Endodermal cell (in vitro differentiated cells): ENCODE measurements at regions not wholly inside any gene's neighbourhood (a gene's known extent, or its start where the extent isn't known, plus 50 kb on each side); places are given as distances from the start of the nearest gene placed in this dataset.
"Not testable (repeated sequence)": the region's sequence is repeated elsewhere in the genome, so short reads cannot be mapped to it uniquely, and the experiment has no call there.

Experiments used
- DNase-seq: peaks from one replicate; pipeline ENCODE4 v3.0.0-alpha.2; 2017
- H3K27ac ChIP-seq: 2 replicates; pipeline ENCODE4 v1.5.1; 2013; ENCODE audit warnings: mild to moderate bottlenecking, low read depth, low read length, moderate library complexity
- H3K27me3 ChIP-seq: 2 replicates; pipeline ENCODE4 v1.6.1; 2013; ENCODE audit warnings: mild to moderate bottlenecking, low read length, moderate library complexity; ENCODE audit not compliant: insufficient read depth, control insufficient read depth, poor library complexity, severe bottlenecking
- H3K36me3 ChIP-seq: 2 replicates; pipeline ENCODE4 v1.7.0; 2013; ENCODE audit warnings: mild to moderate bottlenecking, low read length, moderate library complexity; ENCODE audit not compliant: control insufficient read depth, insufficient read depth
- H3K4me1 ChIP-seq: one replicate; pipeline ENCODE4 v1.7.0; 2013; ENCODE audit warnings: low read length; ENCODE audit not compliant: control insufficient read depth, insufficient read depth
- H3K4me3 ChIP-seq: 2 replicates; pipeline ENCODE4 v1.5.1; 2013; ENCODE audit warnings: mild to moderate bottlenecking, low read length, moderate library complexity
- H3K9ac ChIP-seq: 2 replicates; pipeline ENCODE4 v1.6.1; 2013; ENCODE audit warnings: mild to moderate bottlenecking, low read length, moderate library complexity; ENCODE audit not compliant: poor library complexity, severe bottlenecking; ENCODE audit errors: extremely low read depth
- H3K9me3 ChIP-seq: 2 replicates; pipeline ENCODE4 v1.6.1; 2013; ENCODE audit warnings: mild to moderate bottlenecking, low read length, moderate library complexity; ENCODE audit not compliant: control insufficient read depth
- H3K27ac Mint-ChIP-seq: 2 replicates; pipeline ENCODE4 v1.8.0; 2020; ENCODE audit warnings: mixed read lengths
- H3K27me3 Mint-ChIP-seq: 2 replicates; pipeline ENCODE4 v1.8.0; 2021; ENCODE audit warnings: mild to moderate bottlenecking, mixed read lengths; ENCODE audit not compliant: insufficient read depth
- H3K36me3 Mint-ChIP-seq: 2 replicates; pipeline ENCODE4 v1.8.0; 2020; ENCODE audit warnings: low read depth, mixed read lengths
- H3K4me1 Mint-ChIP-seq: 2 replicates; pipeline ENCODE4 v1.8.0; 2020; ENCODE audit warnings: mixed read lengths
- H3K4me3 Mint-ChIP-seq: 2 replicates; pipeline ENCODE4 v1.8.0; 2020; ENCODE audit warnings: mild to moderate bottlenecking, moderate library complexity, mixed read lengths
- H3K9me3 Mint-ChIP-seq: 2 replicates; pipeline ENCODE4 v1.8.0; 2020; ENCODE audit warnings: mild to moderate bottlenecking, mixed read lengths
- CTCF ChIP-seq: fragments of 200-600 bp; sonication (generic); conservative IDR thresholded peaks from 2 replicates; pipeline ENCODE4 v1.5.0; 2021; ENCODE audit warnings: antibody characterized with exemption, mild to moderate bottlenecking
- WGBS, 2 experiments: methylation state at CpG; one replicate each; pipeline versions ENCODE4 v1.1.5 to v1.1.7; 2013; ENCODE audit warnings: missing lambda C conversion rate in 2 of 2, mixed read lengths in 1 of 2; ENCODE audit not compliant: insufficient coverage in 1 of 2, insufficient read length in 1 of 2; 5-methylcytosine and 5-hydroxymethylcytosine counted together

DNA sequence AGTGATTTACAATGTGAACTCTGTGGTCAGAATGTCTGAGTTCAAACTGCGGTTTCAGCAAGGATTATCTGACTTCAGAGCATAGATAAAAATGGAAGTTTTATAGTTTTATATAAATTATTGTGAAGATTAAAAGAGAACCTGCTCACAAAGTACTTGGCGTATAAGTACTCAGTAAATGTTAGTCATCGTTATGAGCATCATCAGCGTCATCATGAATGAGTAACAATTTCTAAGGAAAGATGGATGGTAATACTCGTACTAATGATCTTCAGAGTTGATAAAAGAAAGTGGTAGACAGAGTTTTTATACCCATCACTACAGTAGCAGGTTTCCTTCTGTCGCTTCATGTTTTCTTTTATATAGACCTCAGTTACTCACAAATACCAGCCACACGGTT, 341.8 kb downstream of the RAP2B start:
- Histone ChIP-seq H3K9me3 (no peaks in the 10 kb centered on the region), H3K9ac (no peak overlapping the region), H3K27ac (no peak overlapping the region), H3K36me3 (no peaks in the 10 kb centered on the region), H3K27me3 (no peaks in the 10 kb centered on the region), H3K4me3 (no peak overlapping the region), H3K4me1 (no peaks in the 10 kb centered on the region)
- no peak for TF ChIP-seq CTCF
- WGBS, 2 experiments: 95 to 100% methylated on average over 5 to 6 of the region's 7 CpGs
- Mint-ChIP-seq H3K27ac (no peak overlapping the region), H3K4me3 (no peak overlapping the region), H3K9me3 (no peaks in the 10 kb centered on the region), H3K4me1 (no peaks in the 10 kb centered on the region), H3K36me3 (no peaks in the 10 kb centered on the region), H3K27me3 (no peaks in the 10 kb centered on the region)
- no peak for DNase-seq

GRCh38 chr3:153506205-153506604, 344.2 kb downstream of the RAP2B start:
- 98% methylated on average over 7 of the region's 13 CpGs; no CpG with 5 or more reads in 1 of the 2 experiments for WGBS, 2 experiments
- not testable (repeated sequence) for H3K4me1 Mint-ChIP-seq, H3K9me3 ChIP-seq

GRCh38 chr3:153506686-153507085, 344.7 kb downstream of the RAP2B start:
- not testable (repeated sequence) for H3K9me3 Mint-ChIP-seq, H3K4me1 ChIP-seq, H3K27ac ChIP-seq, H3K9ac ChIP-seq, H3K36me3 ChIP-seq, H3K27me3 Mint-ChIP-seq, H3K4me3 ChIP-seq, H3K9me3 ChIP-seq, H3K36me3 Mint-ChIP-seq, H3K4me3 Mint-ChIP-seq, H3K27ac Mint-ChIP-seq, H3K4me1 Mint-ChIP-seq, H3K27me3 ChIP-seq, DNase-seq
- WGBS, 2 experiments: 80 to 96% methylated on average over 1 to 14 of the region's 15 CpGs

More at GRCh38 chr3:153506205-153506604, 344.2 kb downstream of the RAP2B start:
- H3K36me3 ChIP-seq, H3K27me3 ChIP-seq, H3K4me3 ChIP-seq, H3K27me3 Mint-ChIP-seq, DNase-seq, H3K27ac Mint-ChIP-seq, H3K4me3 Mint-ChIP-seq, H3K9ac ChIP-seq, H3K27ac ChIP-seq, H3K9me3 Mint-ChIP-seq, H3K4me1 ChIP-seq, H3K36me3 Mint-ChIP-seq: not testable (repeated sequence)

- DNase-seq: peak; percentile 64
- no peak overlapping the region for H3K9ac ChIP-seq
- no peaks in the 10 kb centered on the region for H3K27me3 Mint-ChIP-seq
- no peak overlapping the region for H3K27ac ChIP-seq
- H3K36me3 Mint-ChIP-seq: peaks cover 2% of the 10 kb centered on the region
- WGBS, 2 experiments: 56 to 63% methylated on average over 1 of the region's 1 CpG
- no peak overlapping the region for H3K4me3 Mint-ChIP-seq
- no peaks in the 10 kb centered on the region for H3K4me1 Mint-ChIP-seq
- no peaks in the 10 kb centered on the region for H3K36me3 ChIP-seq
- no peaks in the 10 kb centered on the region for H3K27me3 ChIP-seq
- peak; percentile 80 for TF ChIP-seq CTCF
- peaks cover 14% of the 10 kb centered on the region for H3K9me3 ChIP-seq
- H3K4me3 ChIP-seq: no peak overlapping the region
- no peaks in the 10 kb centered on the region for H3K4me1 ChIP-seq
- H3K9me3 Mint-ChIP-seq: peaks cover 14% of the 10 kb centered on the region
- no peak overlapping the region for H3K27ac Mint-ChIP-seq
These were observed 351.2 kb downstream of the RAP2B start for GRCh38 chr3:153513236-153513635.
